GM23338 (cell line): ENCODE measurements at regions not wholly inside any gene's neighbourhood (a gene's known extent, or its start where the extent isn't known, plus 50 kb on each side); places are given as distances from the start of the nearest gene placed in this dataset.

Experiments
- ATAC-seq: fragments of 200-7000 bp; cut with Tn5 transposase; 3 replicates; pipeline ENCODE4 v1.9.1; 2020
- DNase-seq: peaks from one replicate; pipeline ENCODE4 v3.0.0-alpha.2; 2015; ENCODE audit warnings: low spot score
- H2AFZ ChIP-seq: fragments of 200-600 bp; sonication (generic); 2 replicates; pipeline ENCODE4 v1.8.0; 2016; ENCODE audit warnings: antibody characterized with exemption, mild to moderate bottlenecking, moderate library complexity
- H3F3A ChIP-seq: fragments of 200-600 bp; sonication (generic); replicated peaks from 2 replicates; pipeline ENCODE4 v1.8.0; 2017; ENCODE audit warnings: antibody characterized with exemption, mixed run types, low read depth
- H3K27ac ChIP-seq: fragments of 200-600 bp; sonication (generic); 2 replicates; pipeline ENCODE4 v1.6.1; 2016; ENCODE audit warnings: low read depth
- H3K27me3 ChIP-seq: fragments of 200-600 bp; sonication (generic); 2 replicates; pipeline ENCODE4 v1.8.0; 2016; ENCODE audit warnings: mild to moderate bottlenecking, mixed run types, moderate library complexity; ENCODE audit not compliant: insufficient read depth
- H3K36me3 ChIP-seq: fragments of 200-600 bp; sonication (generic); 2 replicates; pipeline ENCODE4 v1.8.0; 2016; ENCODE audit warnings: mild to moderate bottlenecking; ENCODE audit not compliant: insufficient read depth
- H3K4me1 ChIP-seq: fragments of 200-600 bp; sonication (generic); 2 replicates; pipeline ENCODE4 v1.8.0; 2016; ENCODE audit warnings: mild to moderate bottlenecking, moderate library complexity; ENCODE audit not compliant: insufficient read depth
- H3K4me2 ChIP-seq: fragments of 200-600 bp; sonication (generic); 2 replicates; pipeline ENCODE4 v1.7.1; 2017; ENCODE audit warnings: mixed run types
- H3K4me3 ChIP-seq: fragments of 200-600 bp; sonication (generic); 2 replicates; pipeline ENCODE4 v1.6.1; 2016; ENCODE audit warnings: mixed run types
- H3K79me2 ChIP-seq: fragments of 200-600 bp; sonication (generic); replicated peaks from 2 replicates; pipeline ENCODE4 v1.8.0; 2017; ENCODE audit warnings: mild to moderate bottlenecking; ENCODE audit not compliant: insufficient read depth
- H3K9me2 ChIP-seq: fragments of 200-600 bp; sonication (generic); 2 replicates; pipeline ENCODE4 v1.8.0; 2017; ENCODE audit not compliant: insufficient read depth
- H4K20me1 ChIP-seq: fragments of 200-600 bp; sonication (generic); replicated peaks from 2 replicates; pipeline ENCODE4 v1.8.0; 2017; ENCODE audit warnings: mild to moderate bottlenecking; ENCODE audit not compliant: insufficient read depth
- H3K27ac Mint-ChIP-seq: 2 replicates; pipeline ENCODE4 v1.8.0; 2020; ENCODE audit warnings: inconsistent platforms, mild to moderate bottlenecking, moderate library complexity, mixed read lengths
- H3K27me3 Mint-ChIP-seq: 3 replicates; pipeline ENCODE4 v1.8.0; 2022; ENCODE audit warnings: low read depth, mild to moderate bottlenecking, moderate library complexity, mixed read lengths, inconsistent platforms; ENCODE audit not compliant: insufficient read depth, poor library complexity
- H3K36me3 Mint-ChIP-seq: 3 replicates; pipeline ENCODE4 v1.8.0; 2021; ENCODE audit warnings: low read depth, mild to moderate bottlenecking, inconsistent platforms, moderate library complexity, mixed read lengths
- H3K4me1 Mint-ChIP-seq: 3 replicates; pipeline ENCODE4 v1.8.0; 2020; ENCODE audit warnings: mild to moderate bottlenecking, inconsistent platforms, mixed read lengths
- H3K4me3 Mint-ChIP-seq: 3 replicates; pipeline ENCODE4 v1.8.0; 2021; ENCODE audit warnings: moderate library complexity, mild to moderate bottlenecking, inconsistent platforms, mixed read lengths
- H3K9me3 Mint-ChIP-seq: 3 replicates; pipeline ENCODE4 v1.8.0; 2020; ENCODE audit warnings: moderate library complexity, mild to moderate bottlenecking, inconsistent platforms, mixed read lengths
- CREB1 ChIP-seq: fragments of 250-450 bp; sonication (Bioruptor Pico); IDR thresholded peaks from 2 replicates; pipeline ENCODE4 v1.5.0; 2020; ENCODE audit warnings: low read depth, mild to moderate bottlenecking, moderate library complexity
- ETS1 ChIP-seq: IDR thresholded peaks from 2 replicates; pipeline ENCODE4 v1.6.1; 2016; ENCODE audit warnings: antibody characterized with exemption
- EZH2 ChIP-seq: fragments of 200-600 bp; sonication (generic); IDR thresholded peaks from one replicate; pipeline ENCODE4 v1.8.0; 2017; ENCODE audit warnings: antibody characterized with exemption, mild to moderate bottlenecking, low read depth; ENCODE audit not compliant: unreplicated experiment
- EZH2phosphoT487 ChIP-seq: fragments of 200-600 bp; sonication (generic); IDR thresholded peaks from one replicate; pipeline ENCODE4 v1.8.1; 2018; ENCODE audit warnings: antibody characterized with exemption; ENCODE audit not compliant: unreplicated experiment
- JUNB ChIP-seq: IDR thresholded peaks from one replicate; pipeline ENCODE4 v1.6.1; 2016; ENCODE audit warnings: antibody characterized with exemption; ENCODE audit not compliant: unreplicated experiment
- NANOG ChIP-seq: IDR thresholded peaks from 2 replicates; pipeline ENCODE4 v1.6.1; 2016; ENCODE audit warnings: antibody characterized with exemption, borderline replicate concordance
- POLR2AphosphoS5 ChIP-seq: IDR thresholded peaks from 2 replicates; pipeline ENCODE4 v1.6.1; 2016; ENCODE audit warnings: antibody characterized with exemption, low read depth
- REST ChIP-seq: IDR thresholded peaks from one replicate; pipeline ENCODE4 v1.6.1; 2018; ENCODE audit warnings: antibody characterized with exemption; ENCODE audit not compliant: unreplicated experiment
- STAT1 ChIP-seq: IDR thresholded peaks from one replicate; pipeline ENCODE4 v1.6.1; 2016; ENCODE audit warnings: antibody characterized with exemption; ENCODE audit not compliant: unreplicated experiment
- ZNF114 ChIP-seq: fragments of 250-450 bp; sonication (Bioruptor Pico); IDR thresholded peaks from 2 replicates; pipeline ENCODE4 v1.5.0; 2020; ENCODE audit warnings: mild to moderate bottlenecking, moderate library complexity
- ZNF331 ChIP-seq: fragments of 250-450 bp; sonication (Bioruptor Pico); IDR thresholded peaks from 2 replicates; pipeline ENCODE4 v1.5.0; 2020; ENCODE audit warnings: low read depth, mild to moderate bottlenecking, moderate library complexity
- ZNF462 ChIP-seq: fragments of 250-450 bp; sonication (Bioruptor Pico); IDR thresholded peaks from 2 replicates; pipeline ENCODE4 v1.5.0; 2020; ENCODE audit warnings: mild to moderate bottlenecking, moderate library complexity
- TF ChIP-seq, protein P1 (sequence below), 2 experiments: fragments of 200-600 bp in 1 of 2; sonication (generic) in 1 of 2; conservative IDR thresholded peaks; 2 replicates each; pipeline versions ENCODE4 v1.5.1 to v1.6.1; 2016 to 2017; ENCODE audit warnings: antibody characterized with exemption in 2 of 2, low read depth in 2 of 2, mild to moderate bottlenecking in 2 of 2, moderate library complexity in 1 of 2

DNA sequence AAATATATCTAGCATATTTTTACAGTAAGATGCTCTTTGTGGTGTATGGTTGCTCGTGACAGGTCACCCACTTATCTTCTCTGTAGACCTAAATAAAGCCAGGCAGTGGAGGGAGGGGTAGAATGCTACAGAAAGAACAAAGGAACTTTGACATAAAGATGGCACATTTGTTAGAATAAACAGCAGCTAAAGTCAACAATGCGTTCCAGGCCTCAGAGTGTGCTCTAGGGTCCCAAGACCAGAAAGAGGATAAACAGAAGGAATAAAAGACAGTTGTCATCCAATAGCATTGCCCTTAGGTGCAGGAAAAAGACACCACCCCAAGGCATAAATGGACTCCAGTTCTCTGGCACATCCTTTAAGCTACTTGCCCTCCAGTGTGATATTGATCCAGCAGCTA is 523.0 kb upstream of the CDH11 start:
- no peaks in the 10 kb centered on the region for H3F3A ChIP-seq
- DNase-seq (no peak), ATAC-seq (no peak)
- no peaks in the 10 kb centered on the region for H3K4me1 Mint-ChIP-seq
- H3K9me2 ChIP-seq, result 0 out of 2 replicates have a peak, but pooled peaks cover 4% of the 10 kb centered on the region
- no peaks in the 10 kb centered on the region for H4K20me1 ChIP-seq
- no peaks in the 10 kb centered on the region for H3K36me3 Mint-ChIP-seq
- no peaks in the 10 kb centered on the region for H3K27me3 Mint-ChIP-seq
- no peak overlapping the region for H3K27ac ChIP-seq
- no peak overlapping the region for H3K4me3 ChIP-seq
- no peak overlapping the region for H3K4me2 ChIP-seq
- H3K36me3 ChIP-seq, result no peaks in the 10 kb centered on the region
- H3K4me3 Mint-ChIP-seq, result no peak overlapping the region
- TF ChIP-seq ZNF114 (CRISPR knock-in tag) (no peak), STAT1 (no peak), JUNB (no peak), ZNF331 (CRISPR knock-in tag) (no peak), EZH2 (no peak), ZNF462 (CRISPR knock-in tag) (no peak), CREB1 (CRISPR knock-in tag) (no peak), POLR2AphosphoS5 (no peak), ETS1 (no peak), EZH2phosphoT487 (no peak), REST (no peak), NANOG (no peak)
- TF ChIP-seq, protein P1, sequence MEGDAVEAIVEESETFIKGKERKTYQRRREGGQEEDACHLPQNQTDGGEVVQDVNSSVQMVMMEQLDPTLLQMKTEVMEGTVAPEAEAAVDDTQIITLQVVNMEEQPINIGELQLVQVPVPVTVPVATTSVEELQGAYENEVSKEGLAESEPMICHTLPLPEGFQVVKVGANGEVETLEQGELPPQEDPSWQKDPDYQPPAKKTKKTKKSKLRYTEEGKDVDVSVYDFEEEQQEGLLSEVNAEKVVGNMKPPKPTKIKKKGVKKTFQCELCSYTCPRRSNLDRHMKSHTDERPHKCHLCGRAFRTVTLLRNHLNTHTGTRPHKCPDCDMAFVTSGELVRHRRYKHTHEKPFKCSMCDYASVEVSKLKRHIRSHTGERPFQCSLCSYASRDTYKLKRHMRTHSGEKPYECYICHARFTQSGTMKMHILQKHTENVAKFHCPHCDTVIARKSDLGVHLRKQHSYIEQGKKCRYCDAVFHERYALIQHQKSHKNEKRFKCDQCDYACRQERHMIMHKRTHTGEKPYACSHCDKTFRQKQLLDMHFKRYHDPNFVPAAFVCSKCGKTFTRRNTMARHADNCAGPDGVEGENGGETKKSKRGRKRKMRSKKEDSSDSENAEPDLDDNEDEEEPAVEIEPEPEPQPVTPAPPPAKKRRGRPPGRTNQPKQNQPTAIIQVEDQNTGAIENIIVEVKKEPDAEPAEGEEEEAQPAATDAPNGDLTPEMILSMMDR (conservative IDR thresholded peaks at IDR 0.05; ENCODE audit: low read depth in 2 of 2), result no peak
- H3K4me1 ChIP-seq, result no peaks in the 10 kb centered on the region
- no peaks in the 10 kb centered on the region; the same call in 2 of the 3 replicates for H3K9me3 Mint-ChIP-seq
- H3K79me2 ChIP-seq, result no peaks in the 10 kb centered on the region
- H3K27me3 ChIP-seq, result no peaks in the 10 kb centered on the region
- H2AFZ ChIP-seq, result no peak overlapping the region
- H3K27ac Mint-ChIP-seq, result no peak overlapping the region
